Prostate gland (tissue), 2 donors: ENCODE measurements at regions not wholly inside any gene's neighbourhood (a gene's known extent, or its start where the extent isn't known, plus 50 kb on each side); places are given as distances from the start of the nearest gene placed in this dataset.

Experiments
- DNase-seq: peaks from one replicate; pipeline ENCODE4 v3.0.0-alpha.2; 2019; ENCODE audit warnings: low spot score
- H3K27ac ChIP-seq, 2 donors: fragments of 200-600 bp; sonication (generic); 2 replicates each; pipeline ENCODE4 v1.5.1; 2017 to 2019
- H3K27me3 ChIP-seq: fragments of 200-600 bp; sonication (generic); replicated peaks from 2 replicates; pipeline ENCODE4 v1.5.1; 2019; ENCODE audit not compliant: insufficient read depth
- H3K36me3 ChIP-seq, 2 donors: fragments of 200-600 bp; sonication (generic); 1 replicate in 1 of 2; 2 replicates in 1 of 2; pipeline versions ENCODE4 v1.5.1 to v1.8.1; 2017 to 2019
- H3K4me1 ChIP-seq: fragments of 200-600 bp; sonication (generic); replicated peaks from 2 replicates; pipeline ENCODE4 v1.5.1; 2019
- H3K4me3 ChIP-seq, 2 donors: fragments of 200-600 bp; sonication (generic); 2 replicates each; pipeline ENCODE4 v1.5.1; 2017 to 2019
- H3K9me3 ChIP-seq: fragments of 200-600 bp; sonication (generic); 2 replicates; pipeline ENCODE4 v1.5.1; 2017
- CTCF ChIP-seq, 4 experiments: fragments of 200-600 bp in 2 of 4; fragments of 450-650 bp in 2 of 4; sonication (generic) in 2 of 4; IDR thresholded peaks; 1 replicate in 3 of 4; 2 replicates in 1 of 4; pipeline ENCODE4 v1.5.1; 2016 to 2019; ENCODE audit warnings: antibody characterized with exemption in 4 of 4, mild to moderate bottlenecking in 2 of 4, moderate library complexity in 2 of 4
- POLR2A ChIP-seq: fragments of 450-650 bp; IDR thresholded peaks from one replicate; pipeline ENCODE4 v1.6.1; 2016; ENCODE audit warnings: antibody characterized with exemption, mild to moderate bottlenecking
- POLR2AphosphoS5 ChIP-seq: sonication (generic); formaldehyde crosslinking; IDR thresholded peaks from one replicate; pipeline ENCODE4 v1.6.1; 2017; ENCODE audit warnings: antibody characterized with exemption
- WGBS: methylation state at CpG from one replicate; pipeline ENCODE4 v1.1.5; 2018; 5-methylcytosine and 5-hydroxymethylcytosine counted together
- intact Hi-C: fragments of 100-400 bp; cut with DNase I; formaldehyde crosslinking; loops from one replicate; pipeline ENCODE4 v1.14.2; 2022

GRCh38 chr15:68871507-68871906 lies 50.8 kb upstream of the ANP32A start:
- Histone ChIP-seq H3K4me1 (no peaks in the 10 kb centered on the region), H3K9me3 (no peaks in the 10 kb centered on the region), H3K4me3 (no peak overlapping the region), H3K36me3 (no peaks in the 10 kb centered on the region), H3K27ac (no peak overlapping the region), H3K27me3 (no peaks in the 10 kb centered on the region)
- intact Hi-C loops: no loop called here
- TF ChIP-seq CTCF (IDR thresholded peaks at IDR 0.05): no peak
- TF ChIP-seq POLR2AphosphoS5: no peak
- no peak for TF ChIP-seq POLR2A
- DNase-seq: no peak

- intact Hi-C loops: loop anchor here (2.0 to 5.0 kb wide), 2 partner anchors 144 to 317 kb away; no protein-coding TSS in a partner anchor
- TF ChIP-seq POLR2A (no peak), POLR2AphosphoS5 (no peak), CTCF (IDR thresholded peaks at IDR 0.05) (no peak)
- Histone ChIP-seq H3K27me3 (no peaks in the 10 kb centered on the region), H3K36me3 (no peaks in the 10 kb centered on the region), H3K4me1 (no peaks in the 10 kb centered on the region), H3K27ac (no peak overlapping the region), H3K9me3 (no peaks in the 10 kb centered on the region), H3K4me3 (no peak overlapping the region)
- 82% methylated on average over 7 of the region's 7 CpGs for WGBS
- no peak for DNase-seq
Observed at GRCh38 chr15:68874788-68875187, 54.1 kb upstream of the ANP32A start.

- Histone ChIP-seq H3K36me3 (no peaks in the 10 kb centered on the region), H3K4me1 (no peaks in the 10 kb centered on the region), H3K27me3 (no peaks in the 10 kb centered on the region), H3K27ac (no peak overlapping the region), H3K4me3 (peak overlapping the region; percentile 8 to 21), H3K9me3 (no peaks in the 10 kb centered on the region)
- intact Hi-C loops: loop anchor here (2.0 to 5.0 kb wide), 2 partner anchors 145 to 318 kb away; no protein-coding TSS in a partner anchor
- TF ChIP-seq POLR2AphosphoS5: peak; percentile 70
- no peak for TF ChIP-seq POLR2A
- peak; percentile 79 to 94 (median 94) for TF ChIP-seq CTCF (IDR thresholded peaks at IDR 0.05)
- DNase-seq: peak; percentile 93
- WGBS: 7% methylated on average over 31 of the region's 31 CpGs
Observed at GRCh38 chr15:68875377-68876116, 54.8 kb upstream of the SPESP1 start.

GRCh38 chr15:68877626-68878025 lies 52.7 kb upstream of the SPESP1 start:
- H3K4me1 ChIP-seq: no peaks in the 10 kb centered on the region
- TF ChIP-seq CTCF (IDR thresholded peaks at IDR 0.05) (no peak), POLR2A (no peak), POLR2AphosphoS5 (no peak)
- H3K36me3 ChIP-seq: no peaks in the 10 kb centered on the region
- intact Hi-C loops: loop anchor here (5.0 kb wide), 1 partner anchor 320 kb away; no protein-coding TSS in a partner anchor
- 95% methylated on average over 5 of the region's 5 CpGs for WGBS
- H3K27me3 ChIP-seq: no peaks in the 10 kb centered on the region
- no peaks in the 10 kb centered on the region for H3K9me3 ChIP-seq
- H3K4me3 ChIP-seq: no peak overlapping the region
- no peak for DNase-seq
- no peak overlapping the region for H3K27ac ChIP-seq

- intact Hi-C loops: no loop called here
- H3K27ac ChIP-seq: no peak overlapping the region
- H3K4me1 ChIP-seq: no peaks in the 10 kb centered on the region
- 90% methylated on average over 3 of the region's 3 CpGs for WGBS
- DNase-seq: no peak
- H3K27me3 ChIP-seq: no peaks in the 10 kb centered on the region
- no peaks in the 10 kb centered on the region for H3K9me3 ChIP-seq
- H3K4me3 ChIP-seq: no peak overlapping the region
- no peak for TF ChIP-seq CTCF (IDR thresholded peaks at IDR 0.05)
- TF ChIP-seq POLR2AphosphoS5: no peak
- no peak for TF ChIP-seq POLR2A
- H3K36me3 ChIP-seq: no peaks in the 10 kb centered on the region
Observed at GRCh38 chr15:68880382-68880781, 49.9 kb upstream of the SPESP1 start.
